MM.1S (cell line): ENCODE measurements at regions not wholly inside any gene's neighbourhood (a gene's known extent, or its start where the extent isn't known, plus 50 kb on each side); places are given as distances from the start of the nearest gene placed in this dataset.
"Not testable (repeated sequence)": the region's sequence is repeated elsewhere in the genome, so short reads cannot be mapped to it uniquely, and the experiment has no call there.

Experiments used
- CTCF ChIP-seq: fragments of 300-600 bp; sonication (generic); IDR thresholded peaks from 2 replicates; pipeline ENCODE4 v1.5.1; 2016; ENCODE audit warnings: antibody characterized with exemption, low read length, mixed read lengths
- EZH2 ChIP-seq: fragments of 300-600 bp; sonication (generic); optimal IDR thresholded peaks from 2 replicates; pipeline ENCODE3; 2017; ENCODE audit warnings: low read depth, mild to moderate bottlenecking, antibody characterized with exemption, low read length, mixed read lengths
- EZH2phosphoT487 ChIP-seq: fragments of 300-600 bp; sonication (generic); IDR thresholded peaks from 2 replicates; pipeline ENCODE4 v1.6.1; 2018; ENCODE audit warnings: antibody characterized with exemption, low read length

DNA sequence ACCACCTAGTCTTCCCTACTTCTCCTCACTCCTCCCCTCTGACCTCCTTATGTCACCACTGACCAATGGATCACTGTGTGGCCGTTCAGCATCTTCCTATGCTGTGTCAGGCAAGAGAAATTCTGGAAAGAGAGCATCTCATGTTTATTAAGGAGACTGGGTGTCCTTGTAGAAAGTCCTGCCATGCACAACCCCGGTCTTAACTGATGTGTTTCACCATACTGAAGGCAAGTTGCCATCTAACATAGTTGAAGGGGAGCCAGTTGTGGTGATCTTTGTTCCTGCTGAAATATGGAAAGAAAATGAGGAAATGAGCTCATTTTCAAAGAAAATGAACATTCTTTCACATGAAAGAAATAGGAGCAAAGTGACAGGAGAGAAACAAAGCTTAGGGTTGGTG is 167.3 kb downstream of the ANKRD36B start:
- TF ChIP-seq CTCF, EZH2phosphoT487, EZH2: not testable (repeated sequence)
